Neural progenitor cell (in vitro differentiated cells): ENCODE measurements at regions not wholly inside any gene's neighbourhood (a gene's known extent, or its start where the extent isn't known, plus 50 kb on each side); places are given as distances from the start of the nearest gene placed in this dataset.
"Not testable (repeated sequence)": the region's sequence is repeated elsewhere in the genome, so short reads cannot be mapped to it uniquely, and the experiment has no call there.

Source experiments
- DNase-seq: peaks from one replicate; pipeline ENCODE4 v3.0.0-alpha.2; 2016; ENCODE audit warnings: low spot score
- H2AFZ ChIP-seq: fragments of 200-600 bp; sonication (generic); replicated peaks from 2 replicates; pipeline ENCODE4 v1.6.1; 2016; ENCODE audit warnings: antibody characterized with exemption
- H3F3A ChIP-seq: fragments of 200-600 bp; sonication (generic); 2 replicates; pipeline ENCODE4 v1.6.1; 2016; ENCODE audit warnings: antibody characterized with exemption, low read depth
- H3K27ac ChIP-seq: fragments of 200-600 bp; sonication (generic); 2 replicates; pipeline ENCODE4 v1.5.1; 2016; ENCODE audit warnings: mild to moderate bottlenecking
- H3K27me3 ChIP-seq: fragments of 200-600 bp; sonication (generic); 2 replicates; pipeline ENCODE4 v1.6.1; 2016; ENCODE audit warnings: mild to moderate bottlenecking, moderate library complexity
- H3K36me3 ChIP-seq: fragments of 200-600 bp; sonication (generic); 2 replicates; pipeline ENCODE4 v1.5.1; 2016
- H3K4me1 ChIP-seq: fragments of 200-600 bp; sonication (generic); 2 replicates; pipeline ENCODE4 v1.6.1; 2016; ENCODE audit warnings: mixed run types
- H3K4me2 ChIP-seq: fragments of 200-600 bp; sonication (generic); 2 replicates; pipeline ENCODE4 v1.6.1; 2016
- H3K4me3 ChIP-seq: fragments of 200-600 bp; sonication (generic); 2 replicates; pipeline ENCODE4 v1.5.1; 2016
- H3K79me2 ChIP-seq: fragments of 200-600 bp; sonication (generic); 2 replicates; pipeline ENCODE4 v1.6.1; 2016; ENCODE audit warnings: low read depth
- H3K9ac ChIP-seq: fragments of 200-600 bp; sonication (generic); 2 replicates; pipeline ENCODE4 v1.6.1; 2016
- H3K9me3 ChIP-seq: fragments of 200-600 bp; sonication (generic); 2 replicates; pipeline ENCODE4 v1.5.1; 2016; ENCODE audit warnings: low read depth
- H4K20me1 ChIP-seq: fragments of 200-600 bp; sonication (generic); 2 replicates; pipeline ENCODE4 v1.6.1; 2016; ENCODE audit warnings: low read depth
- H3K27ac Mint-ChIP-seq: 3 replicates; pipeline ENCODE4 v1.8.0; 2021; ENCODE audit warnings: mixed read lengths
- H3K27me3 Mint-ChIP-seq: 2 replicates; pipeline ENCODE4 v1.8.0; 2022; ENCODE audit warnings: low read depth, mild to moderate bottlenecking, inconsistent platforms, moderate library complexity, mixed read lengths; ENCODE audit not compliant: insufficient read depth
- H3K36me3 Mint-ChIP-seq: 3 replicates; pipeline ENCODE4 v1.8.0; 2021; ENCODE audit warnings: mixed read lengths
- H3K4me1 Mint-ChIP-seq: 3 replicates; pipeline ENCODE4 v1.8.0; 2021; ENCODE audit warnings: mixed read lengths
- H3K4me3 Mint-ChIP-seq: 3 replicates; pipeline ENCODE4 v1.8.0; 2021; ENCODE audit warnings: mild to moderate bottlenecking, moderate library complexity, mixed read lengths
- H3K9me3 Mint-ChIP-seq: 3 replicates; pipeline ENCODE4 v1.8.0; 2020; ENCODE audit warnings: mixed read lengths
- EZH2 ChIP-seq: fragments of 200-600 bp; sonication (generic); IDR thresholded peaks from 2 replicates; pipeline ENCODE4 v1.6.1; 2017; ENCODE audit warnings: antibody characterized with exemption, mild to moderate bottlenecking, moderate library complexity
- EZH2phosphoT487 ChIP-seq: fragments of 200-600 bp; sonication (generic); IDR thresholded peaks from 2 replicates; pipeline ENCODE4 v1.6.1; 2017; ENCODE audit warnings: antibody characterized with exemption
- TF ChIP-seq, protein P1 (sequence below): fragments of 200-600 bp; sonication (generic); IDR thresholded peaks from 2 replicates; pipeline ENCODE4 v1.5.1; 2017; ENCODE audit warnings: antibody characterized with exemption, mild to moderate bottlenecking

DNA sequence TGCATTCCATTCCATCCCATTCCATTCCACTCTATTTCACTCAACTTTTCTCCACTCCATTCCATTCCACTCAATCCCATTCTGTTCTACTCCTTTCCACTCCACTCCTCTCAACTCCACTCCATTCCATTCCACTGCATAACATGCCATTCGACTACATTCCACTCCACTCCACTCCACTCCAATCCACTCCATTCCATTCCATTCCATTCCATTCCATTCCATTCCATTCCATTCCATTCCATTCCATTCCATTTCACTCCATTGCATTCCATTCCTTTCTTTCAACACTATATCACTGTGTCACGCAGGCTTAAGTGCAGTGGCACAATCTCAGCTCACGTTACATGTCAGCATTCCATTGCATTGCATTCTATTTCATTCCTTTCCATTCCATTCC is 1430.4 kb downstream of the TSPY10 start:
- not testable (repeated sequence) for DNase-seq, H3K27ac ChIP-seq, H2AFZ ChIP-seq, H4K20me1 ChIP-seq, H3K27me3 Mint-ChIP-seq, H3F3A ChIP-seq, H3K4me3 Mint-ChIP-seq, H3K9ac ChIP-seq, H3K27me3 ChIP-seq, H3K4me1 Mint-ChIP-seq, H3K4me1 ChIP-seq, H3K9me3 ChIP-seq, H3K36me3 ChIP-seq, H3K36me3 Mint-ChIP-seq, H3K79me2 ChIP-seq, H3K4me3 ChIP-seq, H3K4me2 ChIP-seq, H3K27ac Mint-ChIP-seq
- H3K9me3 Mint-ChIP-seq = peaks cover 50% of the 10 kb centered on the region

DNA sequence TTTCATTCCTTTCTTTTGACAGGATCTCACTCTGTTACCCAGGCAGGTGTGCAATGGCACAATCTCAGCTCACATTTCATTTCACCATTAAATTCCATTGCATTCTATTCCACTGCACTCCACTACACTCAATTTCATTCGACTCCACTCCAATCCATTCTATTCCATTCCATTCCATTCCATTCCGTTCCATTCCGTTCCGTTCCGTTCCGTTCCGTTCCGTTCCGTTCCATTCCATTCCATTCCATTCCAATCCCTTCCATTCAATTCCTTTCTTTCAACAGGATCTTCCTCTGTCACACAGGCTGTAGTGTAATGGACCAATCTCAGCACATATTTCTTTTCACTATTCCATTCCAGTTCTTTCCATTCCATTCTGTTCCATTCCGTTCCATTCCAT is 1445.7 kb downstream of the TSPY10 start:
- TF ChIP-seq, protein P1, sequence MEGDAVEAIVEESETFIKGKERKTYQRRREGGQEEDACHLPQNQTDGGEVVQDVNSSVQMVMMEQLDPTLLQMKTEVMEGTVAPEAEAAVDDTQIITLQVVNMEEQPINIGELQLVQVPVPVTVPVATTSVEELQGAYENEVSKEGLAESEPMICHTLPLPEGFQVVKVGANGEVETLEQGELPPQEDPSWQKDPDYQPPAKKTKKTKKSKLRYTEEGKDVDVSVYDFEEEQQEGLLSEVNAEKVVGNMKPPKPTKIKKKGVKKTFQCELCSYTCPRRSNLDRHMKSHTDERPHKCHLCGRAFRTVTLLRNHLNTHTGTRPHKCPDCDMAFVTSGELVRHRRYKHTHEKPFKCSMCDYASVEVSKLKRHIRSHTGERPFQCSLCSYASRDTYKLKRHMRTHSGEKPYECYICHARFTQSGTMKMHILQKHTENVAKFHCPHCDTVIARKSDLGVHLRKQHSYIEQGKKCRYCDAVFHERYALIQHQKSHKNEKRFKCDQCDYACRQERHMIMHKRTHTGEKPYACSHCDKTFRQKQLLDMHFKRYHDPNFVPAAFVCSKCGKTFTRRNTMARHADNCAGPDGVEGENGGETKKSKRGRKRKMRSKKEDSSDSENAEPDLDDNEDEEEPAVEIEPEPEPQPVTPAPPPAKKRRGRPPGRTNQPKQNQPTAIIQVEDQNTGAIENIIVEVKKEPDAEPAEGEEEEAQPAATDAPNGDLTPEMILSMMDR = no peak
- TF ChIP-seq EZH2phosphoT487 = no peak
- no peak for TF ChIP-seq EZH2
- Histone ChIP-seq H3F3A (no peaks in the 10 kb centered on the region), H3K4me3 (no peak overlapping the region), H3K27ac (no peak overlapping the region), H3K4me2 (no peak overlapping the region), H3K9ac (no peak overlapping the region), H3K4me1 (no peaks in the 10 kb centered on the region), H3K27me3 (no peaks in the 10 kb centered on the region), H2AFZ (no peak overlapping the region), H4K20me1 (no peaks in the 10 kb centered on the region), H3K36me3 (no peaks in the 10 kb centered on the region), H3K79me2 (no peaks in the 10 kb centered on the region), H3K9me3 (no peaks in the 10 kb centered on the region)
- DNase-seq = no peak
- H3K36me3 Mint-ChIP-seq = peaks cover 2% of the 10 kb centered on the region
- H3K4me1 Mint-ChIP-seq = no peaks in the 10 kb centered on the region
- H3K9me3 Mint-ChIP-seq = peaks cover 32% of the 10 kb centered on the region
- no peaks in the 10 kb centered on the region for H3K27me3 Mint-ChIP-seq
- H3K4me3 Mint-ChIP-seq = no peak overlapping the region
- no peak overlapping the region for H3K27ac Mint-ChIP-seq

DNA sequence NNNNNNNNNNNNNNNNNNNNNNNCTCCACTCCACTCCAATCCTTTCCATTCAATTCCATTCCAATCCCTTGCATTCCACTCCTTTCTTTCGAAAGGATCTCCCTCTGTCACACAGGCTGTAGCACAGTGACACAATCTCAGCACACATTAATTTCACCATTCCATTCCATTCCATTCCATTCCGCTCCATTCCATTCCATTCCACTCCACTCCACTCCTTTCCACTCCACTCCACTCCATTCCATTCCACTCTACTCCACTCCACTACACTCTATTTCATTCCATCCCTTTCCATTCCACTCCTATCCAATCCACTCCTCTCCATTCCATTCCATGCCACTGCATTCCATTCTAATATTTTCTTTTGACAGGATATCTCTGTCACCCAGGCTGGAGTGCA is 1459.0 kb downstream of the TSPY10 start:
- peaks cover 62% of the 10 kb centered on the region for H3K9me3 Mint-ChIP-seq
- no peaks in the 10 kb centered on the region for H3K27me3 ChIP-seq
- no peak overlapping the region for H3K4me3 Mint-ChIP-seq
- no peak overlapping the region for H3K9ac ChIP-seq
- no peak overlapping the region for H3K4me3 ChIP-seq
- H3K36me3 Mint-ChIP-seq = peaks cover 2% of the 10 kb centered on the region
- no peak overlapping the region for H2AFZ ChIP-seq
- H3K4me2 ChIP-seq = no peak overlapping the region
- H3K27me3 Mint-ChIP-seq = peaks cover 9% of the 10 kb centered on the region
- no peaks in the 10 kb centered on the region for H3K79me2 ChIP-seq
- no peaks in the 10 kb centered on the region for H3K36me3 ChIP-seq
- TF ChIP-seq EZH2 = no peak
- TF ChIP-seq, protein P1 = no peak
- no peak for TF ChIP-seq EZH2phosphoT487
- DNase-seq = no peak
- H3K4me1 ChIP-seq = no peaks in the 10 kb centered on the region
- no peaks in the 10 kb centered on the region for H3F3A ChIP-seq
- H3K9me3 ChIP-seq = no peaks in the 10 kb centered on the region
- H3K27ac ChIP-seq = no peak overlapping the region
- no peak overlapping the region for H3K27ac Mint-ChIP-seq
- H3K4me1 Mint-ChIP-seq = no peaks in the 10 kb centered on the region
- H4K20me1 ChIP-seq = no peaks in the 10 kb centered on the region

DNA sequence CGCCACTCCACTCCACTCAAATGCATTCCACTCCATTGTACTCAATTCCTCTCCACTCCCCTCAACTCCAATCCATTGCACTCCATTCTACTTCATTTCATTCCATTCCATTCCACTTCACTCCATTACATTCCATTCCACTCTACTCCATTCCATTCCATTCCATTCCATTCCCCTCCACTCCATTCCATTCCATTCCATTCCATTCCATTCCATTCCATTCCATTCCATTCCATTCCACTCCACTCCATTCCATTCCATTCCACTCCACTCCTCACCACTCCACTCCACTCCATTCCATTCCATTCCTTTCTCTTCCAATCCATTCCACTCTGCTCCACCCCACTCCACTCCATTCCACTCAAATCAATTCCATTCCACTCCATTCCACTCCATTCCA is 1459.9 kb downstream of the TSPY10 start:
- TF ChIP-seq, protein P1 = no peak
- TF ChIP-seq EZH2phosphoT487 (no peak), EZH2 (no peak)
- Mint-ChIP-seq H3K27me3 (peaks cover 9% of the 10 kb centered on the region), H3K4me1 (no peaks in the 10 kb centered on the region), H3K9me3 (peaks cover 63% of the 10 kb centered on the region), H3K27ac (no peak overlapping the region), H3K36me3 (peaks cover 2% of the 10 kb centered on the region), H3K4me3 (no peak overlapping the region)
- H3K9ac ChIP-seq = no peak overlapping the region
- H3F3A ChIP-seq = no peaks in the 10 kb centered on the region
- DNase-seq = no peak
- no peaks in the 10 kb centered on the region for H3K9me3 ChIP-seq
- no peaks in the 10 kb centered on the region for H3K79me2 ChIP-seq
- H2AFZ ChIP-seq = no peak overlapping the region
- no peaks in the 10 kb centered on the region for H3K4me1 ChIP-seq
- H3K27ac ChIP-seq = no peak overlapping the region
- H3K4me2 ChIP-seq = no peak overlapping the region
- no peak overlapping the region for H3K4me3 ChIP-seq
- H3K27me3 ChIP-seq = no peaks in the 10 kb centered on the region
- no peaks in the 10 kb centered on the region for H4K20me1 ChIP-seq
- no peaks in the 10 kb centered on the region for H3K36me3 ChIP-seq
